Ectodermal cell (in vitro differentiated cells): ENCODE measurements at regions not wholly inside any gene's neighbourhood (a gene's known extent, or its start where the extent isn't known, plus 50 kb on each side); places are given as distances from the start of the nearest gene placed in this dataset.

Experiments used
- H3K27ac ChIP-seq: 2 replicates; pipeline ENCODE4 v1.7.0; 2013; ENCODE audit warnings: mild to moderate bottlenecking, low read depth, low read length; ENCODE audit not compliant: insufficient read depth, poor library complexity, severe bottlenecking
- H3K27me3 ChIP-seq: 2 replicates; pipeline ENCODE4 v1.7.0; 2013; ENCODE audit warnings: mild to moderate bottlenecking, low read length; ENCODE audit not compliant: insufficient read depth, control insufficient read depth, poor library complexity, severe bottlenecking
- H3K36me3 ChIP-seq: one replicate; pipeline ENCODE4 v1.7.0; 2013; ENCODE audit warnings: low read length; ENCODE audit not compliant: control insufficient read depth, insufficient read depth
- H3K4me1 ChIP-seq: one replicate; pipeline ENCODE4 v1.7.0; 2013; ENCODE audit warnings: low read length; ENCODE audit not compliant: control insufficient read depth, insufficient read depth
- H3K4me3 ChIP-seq: 2 replicates; pipeline ENCODE4 v1.7.0; 2013; ENCODE audit warnings: low read depth, low read length, control low read depth; ENCODE audit not compliant: insufficient read depth
- H3K9me3 ChIP-seq: 2 replicates; pipeline ENCODE4 v1.7.0; 2013; ENCODE audit warnings: mild to moderate bottlenecking, low read length, moderate library complexity; ENCODE audit not compliant: control insufficient read depth
- WGBS, 2 experiments: methylation state at CpG; one replicate each; pipeline ENCODE4 v1.1.7; 2013; ENCODE audit warnings: missing lambda C conversion rate in 2 of 2; 5-methylcytosine and 5-hydroxymethylcytosine counted together

GRCh38 chr2:222105046-222105445 lies 193.8 kb downstream of the PAX3 start:
- Histone ChIP-seq H3K27ac (no peak overlapping the region), H3K4me1 (peaks cover 23% of the 10 kb centered on the region), H3K4me3 (no peak overlapping the region), H3K36me3 (no peaks in the 10 kb centered on the region), H3K9me3 (no peaks in the 10 kb centered on the region), H3K27me3 (no peaks in the 10 kb centered on the region)
- WGBS, 2 experiments, result 90 to 95% methylated on average over 1 of the region's 1 CpG

GRCh38 chr2:222102575-222103349 lies 196.0 kb downstream of the PAX3 start:
- peaks cover 23% of the 10 kb centered on the region for H3K4me1 ChIP-seq
- H3K9me3 ChIP-seq, result no peaks in the 10 kb centered on the region
- no peaks in the 10 kb centered on the region for H3K36me3 ChIP-seq
- H3K27ac ChIP-seq, result no peak overlapping the region
- H3K4me3 ChIP-seq, result no peak overlapping the region
- WGBS, 2 experiments, result 66 to 72% methylated on average over 4 of the region's 4 CpGs
- H3K27me3 ChIP-seq, result no peaks in the 10 kb centered on the region

- 74 to 77% methylated on average over 5 of the region's 5 CpGs for WGBS, 2 experiments
- Histone ChIP-seq H3K27me3 (no peaks in the 10 kb centered on the region), H3K4me1 (peaks cover 23% of the 10 kb centered on the region), H3K36me3 (no peaks in the 10 kb centered on the region), H3K4me3 (no peak overlapping the region), H3K9me3 (no peaks in the 10 kb centered on the region), H3K27ac (no peak overlapping the region)
Observed at GRCh38 chr2:222100704-222101699, 197.8 kb downstream of the PAX3 start.

GRCh38 chr2:222088561-222088960 lies 210.2 kb downstream of the PAX3 start:
- 82 to 85% methylated on average over 2 of the region's 2 CpGs for WGBS, 2 experiments
- Histone ChIP-seq H3K4me3 (no peak overlapping the region), H3K4me1 (no peaks in the 10 kb centered on the region), H3K27me3 (no peaks in the 10 kb centered on the region), H3K27ac (no peak overlapping the region), H3K36me3 (no peaks in the 10 kb centered on the region), H3K9me3 (no peaks in the 10 kb centered on the region)

- 80 to 94% methylated on average over 2 to 3 of the region's 3 CpGs for WGBS, 2 experiments
- no peaks in the 10 kb centered on the region for H3K36me3 ChIP-seq
- H3K9me3 ChIP-seq, result no peaks in the 10 kb centered on the region
- no peaks in the 10 kb centered on the region for H3K27me3 ChIP-seq
- H3K27ac ChIP-seq, result no peak overlapping the region
- H3K4me1 ChIP-seq, result no peaks in the 10 kb centered on the region
- H3K4me3 ChIP-seq, result no peak overlapping the region
Observed at GRCh38 chr2:222087998-222088397, 210.8 kb downstream of the PAX3 start.

GRCh38 chr2:222082201-222082600 lies 216.6 kb downstream of the PAX3 start:
- WGBS, 2 experiments, result 57 to 80% methylated on average over 2 to 3 of the region's 3 CpGs
- Histone ChIP-seq H3K27ac (no peak overlapping the region), H3K9me3 (no peaks in the 10 kb centered on the region), H3K27me3 (no peaks in the 10 kb centered on the region), H3K36me3 (no peaks in the 10 kb centered on the region), H3K4me3 (no peak overlapping the region), H3K4me1 (peaks cover 3% of the 10 kb centered on the region)

- Histone ChIP-seq H3K27ac (no peak overlapping the region), H3K4me3 (no peak overlapping the region), H3K9me3 (no peaks in the 10 kb centered on the region), H3K4me1 (peaks cover 3% of the 10 kb centered on the region), H3K36me3 (no peaks in the 10 kb centered on the region), H3K27me3 (no peaks in the 10 kb centered on the region)
- WGBS, 2 experiments, result 86 to 97% methylated on average over 2 of the region's 2 CpGs
Observed at GRCh38 chr2:222080141-222080540, 218.7 kb downstream of the PAX3 start.

GRCh38 chr2:222076973-222077690 lies 221.7 kb downstream of the PAX3 start:
- no peaks in the 10 kb centered on the region for H3K27me3 ChIP-seq
- peaks cover 3% of the 10 kb centered on the region for H3K4me1 ChIP-seq
- no peaks in the 10 kb centered on the region for H3K9me3 ChIP-seq
- H3K4me3 ChIP-seq, result no peak overlapping the region
- H3K27ac ChIP-seq, result no peak overlapping the region
- WGBS, 2 experiments, result 93 to 96% methylated on average over 7 of the region's 7 CpGs
- no peaks in the 10 kb centered on the region for H3K36me3 ChIP-seq

- H3K36me3 ChIP-seq, result no peaks in the 10 kb centered on the region
- H3K9me3 ChIP-seq, result no peaks in the 10 kb centered on the region
- WGBS, 2 experiments, result 0 to 15% methylated on average over 2 of the region's 2 CpGs
- H3K4me3 ChIP-seq, result no peak overlapping the region
- H3K27me3 ChIP-seq, result no peaks in the 10 kb centered on the region
- H3K4me1 ChIP-seq, result peaks cover under 1% of the 10 kb centered on the region
- H3K27ac ChIP-seq, result no peak overlapping the region
Observed at GRCh38 chr2:222074674-222075073, 224.1 kb downstream of the PAX3 start.
